GM18909 (cell line): ENCODE measurements at regions not wholly inside any gene's neighbourhood (a gene's known extent, or its start where the extent isn't known, plus 50 kb on each side); places are given as distances from the start of the nearest gene placed in this dataset.

Experiments used
- ATAC-seq: cut with Tn5 transposase; IDR thresholded peaks from one replicate; pipeline ENCODE4 v1.9.1; 2021; ENCODE audit warnings: mild to moderate bottlenecking; ENCODE audit not compliant: unreplicated experiment, poor library complexity

- no peak for ATAC-seq
These were observed 60.0 kb downstream of the NRN1 start for GRCh38 chr6:5946701-5947100.

- no peak for ATAC-seq
These were observed 60.5 kb downstream of the NRN1 start for GRCh38 chr6:5946181-5946580.

GRCh38 chr6:5943591-5943990 lies 63.1 kb downstream of the NRN1 start:
- ATAC-seq, result no peak

GRCh38 chr6:5942591-5942990 lies 64.1 kb downstream of the NRN1 start:
- no peak for ATAC-seq

- no peak for ATAC-seq
These were observed 65.5 kb downstream of the NRN1 start for GRCh38 chr6:5941188-5941587.

- no peak for ATAC-seq
These were observed 67.8 kb downstream of the NRN1 start for GRCh38 chr6:5938934-5939333.

GRCh38 chr6:5937936-5938706 lies 68.6 kb downstream of the NRN1 start:
- no peak for ATAC-seq

GRCh38 chr6:5937169-5937909 lies 69.4 kb downstream of the NRN1 start:
- ATAC-seq, result no peak

GRCh38 chr6:5936631-5937030 lies 70.1 kb downstream of the NRN1 start:
- no peak for ATAC-seq

- no peak for ATAC-seq
These were observed 70.6 kb downstream of the NRN1 start for GRCh38 chr6:5936140-5936539.

- no peak for ATAC-seq
These were observed 75.8 kb downstream of the NRN1 start for GRCh38 chr6:5930968-5931367.

- ATAC-seq, result no peak
These were observed 76.5 kb downstream of the NRN1 start for GRCh38 chr6:5930143-5930770.

- no peak for ATAC-seq
These were observed 82.9 kb downstream of the NRN1 start for GRCh38 chr6:5923840-5924239.

- ATAC-seq, result no peak
These were observed 84.5 kb downstream of the NRN1 start for GRCh38 chr6:5922230-5922629.

- no peak for ATAC-seq
These were observed 97.0 kb downstream of the NRN1 start for GRCh38 chr6:5909721-5910120.

- ATAC-seq, result no peak
These were observed 99.9 kb downstream of the NRN1 start for GRCh38 chr6:5906842-5907241.

- ATAC-seq, result no peak
These were observed 100.4 kb downstream of the NRN1 start for GRCh38 chr6:5906340-5906670.

GRCh38 chr6:5905431-5906339 lies 101.0 kb downstream of the NRN1 start:
- ATAC-seq, result no peak

- no peak for ATAC-seq
These were observed 102.2 kb downstream of the NRN1 start for GRCh38 chr6:5904532-5904931.

GRCh38 chr6:5899216-5900045 lies 107.3 kb downstream of the NRN1 start:
- no peak for ATAC-seq
